ENCODE measurements at regions not wholly inside any gene's neighbourhood (a gene's known extent, or its start where the extent isn't known, plus 50 kb on each side); places are given as distances from the start of the nearest gene placed in this dataset.
A peak's percentile ranks its signal among the peaks of the same experiment; 100 is the strongest.
"Not testable (repeated sequence)": the region's sequence is repeated elsewhere in the genome, so short reads cannot be mapped to it uniquely, and the experiment has no call there.

GRCh38 chr5:136810261-136810801 is 445.0 kb upstream of the TRPC7 start:
- DNase-seq: no peak

GRCh38 chr5:136809382-136809781 is 444.0 kb upstream of the TRPC7 start:
- no peak for DNase-seq

GRCh38 chr5:136808756-136809155 is 443.4 kb upstream of the TRPC7 start:
- DNase-seq: peak; percentile 15

GRCh38 chr5:136805466-136805865 is 440.1 kb upstream of the TRPC7 start:
- no peak for DNase-seq

GRCh38 chr5:136802383-136802782 is 437.0 kb upstream of the TRPC7 start:
- DNase-seq: peak; percentile 55

- DNase-seq: no peak
Measured at GRCh38 chr5:136799806-136800372, 434.5 kb upstream of the TRPC7 start.

- DNase-seq: no peak
Measured at GRCh38 chr5:136793300-136793699, 428.0 kb upstream of the TRPC7 start.

- no peak for DNase-seq
Measured at GRCh38 chr5:136781464-136781863, 416.1 kb upstream of the TRPC7 start.

- no peak for DNase-seq
Measured at GRCh38 chr5:136780518-136780917, 415.2 kb upstream of the TRPC7 start.

GRCh38 chr5:136776022-136776927 is 410.9 kb upstream of the TRPC7 start:
- no peak for DNase-seq

GRCh38 chr5:136772491-136772890 is 407.1 kb upstream of the TRPC7 start:
- DNase-seq: no peak

GRCh38 chr5:136769900-136770684 is 404.7 kb upstream of the TRPC7 start:
- peak; percentile 79 for DNase-seq

- no peak for DNase-seq
Measured at GRCh38 chr5:136769093-136769492, 403.7 kb upstream of the TRPC7 start.

GRCh38 chr5:136768457-136768856 is 403.1 kb upstream of the TRPC7 start:
- DNase-seq: no peak

- DNase-seq: no peak
Measured at GRCh38 chr5:136766456-136766855, 401.1 kb upstream of the TRPC7 start.

GRCh38 chr5:136764601-136765000 is 399.3 kb upstream of the TRPC7 start:
- DNase-seq: no peak

- DNase-seq: no peak
Measured at GRCh38 chr5:136763548-136763947, 398.2 kb upstream of the TRPC7 start.

GRCh38 chr5:136754216-136754615 is 388.9 kb upstream of the TRPC7 start:
- DNase-seq: no peak

GRCh38 chr5:136750224-136750862 is 385.0 kb upstream of the TRPC7 start:
- DNase-seq: no peak

- DNase-seq: no peak
Measured at GRCh38 chr5:136749016-136749415, 383.7 kb upstream of the TRPC7 start.

GRCh38 chr5:136743052-136743451 is 377.7 kb upstream of the TRPC7 start:
- DNase-seq: no peak

GRCh38 chr5:136740228-136740627 is 374.9 kb upstream of the TRPC7 start:
- DNase-seq: no peak

- DNase-seq: not testable (repeated sequence)
Measured at GRCh38 chr5:136739271-136739670, 373.9 kb upstream of the TRPC7 start.
